ENCODE measurements at regions not wholly inside any gene's neighbourhood (a gene's known extent, or its start where the extent isn't known, plus 50 kb on each side); places are given as distances from the start of the nearest gene placed in this dataset.

DNA sequence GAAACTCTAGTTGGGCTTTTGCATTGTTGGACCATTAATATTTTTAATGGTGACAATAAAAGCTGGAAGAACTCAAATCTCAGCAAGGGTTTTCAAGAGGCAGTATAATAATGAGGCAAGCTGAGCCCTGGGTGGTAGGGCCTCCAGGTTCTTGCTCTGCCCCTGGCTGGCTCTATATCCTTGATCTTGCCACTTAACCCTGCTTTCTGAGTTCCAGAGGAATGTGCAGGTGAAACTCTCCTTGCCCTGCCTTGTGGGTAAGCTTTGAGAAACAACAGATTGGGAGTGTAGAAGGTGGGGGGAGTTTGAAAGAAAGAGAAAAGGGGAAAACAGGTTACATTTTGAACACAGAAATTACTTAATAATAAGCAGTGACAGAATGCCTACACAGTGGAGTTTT, 103.3 kb upstream of the MAP4K3 start:
- H3K27me3 Mint-ChIP-seq: no peaks in the 10 kb centered on the region
- no peaks in the 10 kb centered on the region for H3K9me3 Mint-ChIP-seq
- H3K4me3 Mint-ChIP-seq: no peak overlapping the region
- H3K27ac Mint-ChIP-seq: no peak overlapping the region
- no peak for DNase-seq
- no peaks in the 10 kb centered on the region for H3K36me3 Mint-ChIP-seq
- peaks cover 16% of the 10 kb centered on the region for H3K4me1 Mint-ChIP-seq

DNA sequence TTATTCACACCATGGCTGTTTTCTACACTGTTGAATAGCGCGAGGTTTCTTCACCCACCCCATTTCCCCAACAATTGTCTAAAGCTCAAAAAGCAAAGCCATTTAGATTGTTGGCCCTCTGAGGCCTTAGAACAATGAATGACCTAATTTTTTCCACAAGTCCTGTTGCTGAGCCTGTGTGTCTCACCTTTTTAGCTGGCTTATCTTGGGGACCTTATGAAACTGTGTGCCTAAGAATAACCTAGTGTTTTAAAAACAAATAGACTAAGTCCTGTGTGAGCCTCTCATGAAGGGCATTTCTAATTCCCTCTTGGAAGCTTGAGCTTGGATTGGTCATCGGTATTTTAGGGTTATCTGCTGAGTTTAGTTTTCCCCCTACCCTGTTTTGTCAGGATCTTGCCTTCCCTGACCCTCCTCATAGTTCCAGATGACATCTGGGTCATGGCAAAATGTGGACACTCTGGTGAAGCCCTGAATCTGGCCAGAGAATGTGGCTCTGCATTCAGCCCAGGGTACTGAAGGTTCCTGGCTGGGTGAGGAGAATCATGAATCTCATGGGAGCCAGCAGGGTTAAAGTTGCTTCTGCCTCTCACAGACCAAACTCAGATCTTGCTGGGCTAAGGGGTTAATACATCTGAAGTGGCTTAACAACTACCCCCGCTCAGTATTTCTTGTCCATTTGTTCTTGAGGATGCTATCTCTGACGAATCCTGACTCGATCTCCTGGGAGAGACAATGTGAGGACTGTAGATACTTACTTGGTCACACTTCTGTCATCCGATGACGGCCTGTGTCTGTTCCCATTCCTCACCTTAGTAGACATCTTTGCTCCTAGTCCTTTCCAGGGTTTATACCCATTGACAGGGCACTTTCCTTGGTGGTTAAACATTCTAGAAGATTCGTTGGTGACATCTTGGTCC, 104.2 kb upstream of the MAP4K3 start:
- no peak for DNase-seq
- H3K27ac Mint-ChIP-seq: no peak overlapping the region
- no peaks in the 10 kb centered on the region for H3K27me3 Mint-ChIP-seq
- H3K4me3 Mint-ChIP-seq: no peak overlapping the region
- H3K4me1 Mint-ChIP-seq: peaks cover 16% of the 10 kb centered on the region
- H3K36me3 Mint-ChIP-seq: no peaks in the 10 kb centered on the region
- H3K9me3 Mint-ChIP-seq: no peaks in the 10 kb centered on the region

DNA sequence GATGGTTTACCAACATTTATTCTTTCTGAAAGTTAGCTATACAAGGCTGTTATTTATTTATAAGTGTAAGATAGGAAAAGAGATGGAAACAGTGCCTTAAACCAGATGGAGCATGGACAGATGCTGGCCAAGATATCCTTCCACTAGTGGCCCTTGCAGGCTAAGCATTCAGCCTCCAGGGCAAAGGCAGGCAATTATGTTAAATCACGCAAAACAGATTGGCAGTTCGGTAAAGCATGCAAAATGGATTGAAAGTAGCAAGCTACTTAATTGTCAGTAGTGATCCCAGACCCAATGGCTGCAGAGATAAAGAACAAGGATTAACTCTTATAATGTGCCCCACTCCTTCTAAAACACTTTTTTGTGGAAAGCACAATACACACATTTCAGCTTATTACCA, 105.4 kb upstream of the MAP4K3 start:
- no peaks in the 10 kb centered on the region for H3K9me3 Mint-ChIP-seq
- H3K27ac Mint-ChIP-seq: no peak overlapping the region
- no peak for DNase-seq
- H3K4me3 Mint-ChIP-seq: no peak overlapping the region
- H3K36me3 Mint-ChIP-seq: no peaks in the 10 kb centered on the region
- no peaks in the 10 kb centered on the region for H3K27me3 Mint-ChIP-seq
- H3K4me1 Mint-ChIP-seq: peaks cover 10% of the 10 kb centered on the region

DNA sequence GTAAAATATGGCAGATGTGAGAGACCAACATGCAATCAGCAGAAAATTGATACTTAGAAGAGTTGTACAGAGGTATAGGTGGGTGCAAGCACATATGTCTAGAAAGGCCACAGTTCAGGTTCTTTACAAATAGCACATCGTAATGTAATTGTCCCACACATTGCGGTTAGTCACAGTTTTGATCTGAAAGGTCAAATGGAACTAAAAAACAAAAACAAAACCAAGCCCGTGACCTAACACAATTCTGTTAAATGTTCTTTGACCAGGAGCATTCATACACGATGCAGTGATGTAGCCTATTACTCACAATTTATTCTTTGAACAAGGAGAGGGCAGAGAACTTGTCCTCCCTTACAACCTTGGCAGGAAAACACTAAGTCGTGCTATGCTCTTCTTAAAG, 108.9 kb upstream of the MAP4K3 start:
- Mint-ChIP-seq H3K36me3 (no peaks in the 10 kb centered on the region), H3K27me3 (no peaks in the 10 kb centered on the region), H3K4me3 (no peak overlapping the region), H3K4me1 (peaks cover 3% of the 10 kb centered on the region), H3K9me3 (no peaks in the 10 kb centered on the region), H3K27ac (no peak overlapping the region)
- no peak for DNase-seq

DNA sequence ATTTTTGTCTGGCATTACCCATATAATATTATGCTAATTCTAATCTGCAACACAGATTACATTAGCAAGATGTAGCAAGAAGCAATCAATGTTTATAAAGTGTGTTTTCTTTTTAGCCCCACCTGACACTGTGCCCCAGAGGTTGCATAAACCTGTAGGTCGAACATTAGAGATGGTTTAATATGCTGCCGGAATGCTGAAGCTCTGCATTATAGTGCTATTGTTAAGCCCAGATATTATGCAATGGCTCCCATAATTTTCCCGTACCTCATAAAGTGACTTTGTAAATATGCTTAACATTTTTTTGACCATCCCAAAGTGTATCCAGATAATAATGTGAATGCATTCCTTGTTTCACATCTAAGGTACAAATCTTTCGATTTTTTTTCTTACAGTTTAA, 109.3 kb upstream of the MAP4K3 start:
- H3K27ac Mint-ChIP-seq: no peak overlapping the region
- no peaks in the 10 kb centered on the region for H3K27me3 Mint-ChIP-seq
- no peak for DNase-seq
- H3K36me3 Mint-ChIP-seq: no peaks in the 10 kb centered on the region
- no peak overlapping the region for H3K4me3 Mint-ChIP-seq
- no peaks in the 10 kb centered on the region for H3K9me3 Mint-ChIP-seq
- H3K4me1 Mint-ChIP-seq: no peaks in the 10 kb centered on the region

DNA sequence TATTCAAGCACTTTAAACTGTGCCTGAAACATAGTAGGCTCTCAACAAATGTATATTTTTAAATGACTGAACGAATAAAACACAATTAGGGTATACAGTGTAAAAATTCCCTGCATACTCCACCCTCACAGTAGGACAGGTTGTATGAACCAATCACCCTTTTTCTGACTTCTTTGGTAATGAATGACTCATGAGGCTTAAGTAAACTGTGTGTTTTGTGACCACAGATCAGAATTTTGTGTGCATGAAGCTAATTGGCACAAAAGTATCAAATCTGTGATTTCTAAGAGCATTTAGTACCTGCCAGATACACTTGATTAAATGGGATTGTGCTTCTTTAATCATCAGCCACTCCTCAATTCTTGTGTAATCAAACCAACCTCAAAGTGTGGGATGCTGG, 109.9 kb upstream of the MAP4K3 start:
- Mint-ChIP-seq H3K4me1 (no peaks in the 10 kb centered on the region), H3K36me3 (no peaks in the 10 kb centered on the region), H3K4me3 (no peak overlapping the region), H3K27ac (no peak overlapping the region), H3K9me3 (no peaks in the 10 kb centered on the region), H3K27me3 (no peaks in the 10 kb centered on the region)
- no peak for DNase-seq

DNA sequence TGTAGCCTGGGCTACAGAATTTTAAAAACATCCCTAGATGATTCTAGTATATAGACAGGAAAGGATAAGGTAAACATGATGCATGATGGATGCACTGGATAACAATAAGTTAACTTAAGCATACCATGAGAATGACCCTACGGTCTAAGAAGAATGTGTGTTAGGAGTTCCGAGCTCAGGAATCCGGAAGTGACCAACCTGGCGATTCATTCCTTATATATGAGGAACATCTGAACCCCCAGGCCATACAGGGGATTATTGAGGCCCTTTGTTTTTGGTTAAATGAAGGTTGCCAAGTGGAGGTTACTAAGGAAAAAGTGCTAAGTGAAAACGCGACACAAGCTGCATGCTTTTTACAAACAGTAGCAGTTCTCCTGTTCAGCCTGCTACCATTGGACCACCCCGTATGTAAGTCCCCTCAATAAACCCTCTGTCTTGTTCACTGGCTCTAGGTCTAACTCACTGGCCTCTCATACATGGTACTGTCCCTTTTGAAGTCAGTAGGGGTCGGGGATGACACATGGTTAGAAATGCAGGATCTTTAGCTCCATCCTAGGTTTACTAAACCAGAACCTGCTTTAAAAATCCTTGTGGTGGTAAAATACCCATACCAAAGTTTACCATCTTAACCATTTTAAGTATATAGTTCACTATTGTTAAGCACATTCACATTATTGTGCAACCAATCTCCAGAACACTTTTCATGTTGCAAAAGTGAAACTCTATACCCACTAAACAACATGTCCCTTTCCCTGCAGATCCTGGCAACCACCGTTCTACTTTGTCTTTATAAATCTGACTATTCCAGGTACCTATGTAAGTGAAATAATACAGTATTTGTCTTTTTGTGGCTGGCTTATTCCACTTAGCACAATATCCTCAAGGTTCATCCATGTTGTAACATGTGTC, 111.0 kb upstream of the MAP4K3 start:
- Mint-ChIP-seq H3K4me1 (no peaks in the 10 kb centered on the region), H3K9me3 (no peaks in the 10 kb centered on the region)
- no peak for DNase-seq

DNA sequence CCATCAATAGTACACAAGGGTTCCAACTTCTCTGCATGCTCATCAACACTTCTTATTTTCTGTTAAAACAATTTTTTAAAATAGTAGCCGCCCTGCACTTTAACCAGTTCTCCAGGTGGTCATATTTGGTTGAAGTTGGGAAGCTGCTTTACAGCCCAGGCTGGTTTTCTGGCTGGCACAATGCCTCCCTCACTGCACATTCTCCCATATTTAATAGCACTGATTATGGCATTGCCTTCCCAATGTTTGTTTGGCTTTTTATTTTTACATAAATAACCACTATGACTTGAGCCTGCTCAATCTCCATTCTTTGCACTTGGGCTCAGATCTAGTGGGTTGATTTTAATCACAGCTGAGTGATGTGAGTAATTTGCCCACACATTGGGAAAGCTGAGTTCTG, 111.9 kb upstream of the MAP4K3 start:
- H3K4me1 Mint-ChIP-seq: no peaks in the 10 kb centered on the region

More for the DNA sequence above, 111.0 kb upstream of the MAP4K3 start:
- H3K4me3 Mint-ChIP-seq: no peak overlapping the region
- H3K27ac Mint-ChIP-seq: no peak overlapping the region
- no peaks in the 10 kb centered on the region for H3K27me3 Mint-ChIP-seq
- H3K36me3 Mint-ChIP-seq: no peaks in the 10 kb centered on the region

DNA sequence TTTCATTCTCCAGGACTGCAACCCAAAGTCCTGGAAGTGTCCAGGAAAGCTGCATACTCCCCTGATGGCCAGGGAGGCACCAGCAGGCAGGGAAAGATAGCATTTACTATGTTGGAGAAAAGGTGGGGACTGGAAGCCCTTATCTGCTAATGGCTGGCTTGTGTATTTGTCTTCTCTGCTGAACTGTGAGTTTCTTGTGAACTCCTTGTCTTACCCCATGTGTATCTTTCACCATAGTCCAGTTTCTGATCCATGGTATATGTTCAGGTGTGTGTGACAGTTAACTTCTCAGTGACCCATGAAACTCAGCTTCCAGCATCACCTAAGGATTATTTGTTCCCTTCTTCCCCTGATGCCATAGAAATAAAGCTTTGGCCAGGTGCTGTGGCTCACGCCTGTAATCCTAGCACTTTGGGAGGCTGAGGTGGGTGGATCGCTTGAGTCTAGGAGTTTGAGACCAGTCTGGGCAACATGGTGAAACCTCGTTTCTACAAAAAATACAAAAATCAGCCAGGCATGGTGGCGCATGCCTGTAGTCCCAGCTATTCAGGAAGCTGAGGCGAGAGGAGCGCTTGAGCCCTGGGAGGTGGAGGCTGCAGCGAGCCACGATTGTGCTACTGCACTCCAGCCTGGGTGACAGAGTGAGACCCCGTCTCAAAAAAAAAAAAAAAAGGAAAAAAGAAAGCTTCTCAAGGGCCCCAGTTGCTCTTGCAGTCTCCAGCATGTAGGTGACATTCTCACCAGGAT, 112.8 kb upstream of the MAP4K3 start:
- H3K4me1 Mint-ChIP-seq: no peaks in the 10 kb centered on the region
- no peaks in the 10 kb centered on the region for H3K36me3 Mint-ChIP-seq
- DNase-seq: no peak
- no peaks in the 10 kb centered on the region for H3K9me3 Mint-ChIP-seq
- no peak overlapping the region for H3K27ac Mint-ChIP-seq
- H3K27me3 Mint-ChIP-seq: no peaks in the 10 kb centered on the region
- H3K4me3 Mint-ChIP-seq: no peak overlapping the region

More for the DNA sequence above, 111.9 kb upstream of the MAP4K3 start:
- Mint-ChIP-seq H3K27ac (no peak overlapping the region), H3K9me3 (no peaks in the 10 kb centered on the region), H3K36me3 (no peaks in the 10 kb centered on the region), H3K4me3 (no peak overlapping the region), H3K27me3 (no peaks in the 10 kb centered on the region)
- no peak for DNase-seq

DNA sequence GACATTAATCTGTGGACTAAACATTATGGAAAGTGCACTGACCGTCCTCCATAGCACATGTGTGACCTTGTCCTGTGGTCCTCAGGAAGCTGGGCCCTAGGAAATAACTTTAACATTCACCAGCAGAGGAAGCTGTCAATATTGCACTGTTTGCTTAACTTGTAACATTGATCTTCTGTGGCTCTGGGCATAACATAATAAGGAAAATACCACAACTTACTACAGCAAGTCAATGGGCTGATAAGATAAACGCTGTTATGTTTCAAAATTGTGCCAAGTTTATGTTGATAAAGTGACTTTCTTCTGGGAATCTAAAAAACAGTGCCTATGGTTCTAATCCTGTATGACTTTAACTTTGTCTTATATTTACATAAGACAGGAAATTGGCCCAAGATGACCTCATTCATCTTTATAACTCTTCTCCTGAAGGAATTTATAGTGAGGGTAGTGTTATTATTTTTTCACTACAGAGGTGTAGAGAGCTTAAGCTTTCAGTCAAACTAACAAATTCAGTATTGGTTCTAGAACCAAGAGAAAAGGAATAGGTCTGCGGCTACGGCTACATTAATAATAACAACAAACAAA, 113.7 kb upstream of the MAP4K3 start:
- Mint-ChIP-seq H3K27me3 (no peaks in the 10 kb centered on the region), H3K36me3 (no peaks in the 10 kb centered on the region), H3K4me1 (no peaks in the 10 kb centered on the region), H3K27ac (no peak overlapping the region), H3K9me3 (no peaks in the 10 kb centered on the region), H3K4me3 (no peak overlapping the region)
- no peak for DNase-seq

DNA sequence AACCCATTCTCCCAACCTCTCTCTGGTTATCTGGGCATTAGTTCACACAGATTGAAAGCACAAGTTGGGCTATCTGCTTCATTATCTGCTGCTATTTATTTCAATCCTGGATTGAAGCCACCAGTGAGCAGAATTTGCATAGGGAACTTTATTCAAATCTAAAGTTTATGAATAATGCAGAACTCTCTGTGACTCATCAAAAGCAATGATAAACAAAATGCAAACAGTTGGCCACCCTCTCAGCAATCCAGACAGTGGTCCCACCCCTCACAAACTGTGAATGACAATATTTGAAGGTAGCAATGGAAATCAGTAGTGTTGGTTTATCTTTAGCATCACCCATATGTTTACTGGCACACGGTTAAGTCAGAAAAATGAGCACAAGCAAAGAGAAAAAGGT, 106.8 kb upstream of the TMEM178A start:
- no peaks in the 10 kb centered on the region for H3K4me1 Mint-ChIP-seq
- no peaks in the 10 kb centered on the region for H3K27me3 Mint-ChIP-seq
- no peak for DNase-seq
- peaks cover 2% of the 10 kb centered on the region for H3K36me3 Mint-ChIP-seq
- no peak overlapping the region for H3K27ac Mint-ChIP-seq
- H3K9me3 Mint-ChIP-seq: peaks cover 12% of the 10 kb centered on the region
- no peak overlapping the region for H3K4me3 Mint-ChIP-seq

DNA sequence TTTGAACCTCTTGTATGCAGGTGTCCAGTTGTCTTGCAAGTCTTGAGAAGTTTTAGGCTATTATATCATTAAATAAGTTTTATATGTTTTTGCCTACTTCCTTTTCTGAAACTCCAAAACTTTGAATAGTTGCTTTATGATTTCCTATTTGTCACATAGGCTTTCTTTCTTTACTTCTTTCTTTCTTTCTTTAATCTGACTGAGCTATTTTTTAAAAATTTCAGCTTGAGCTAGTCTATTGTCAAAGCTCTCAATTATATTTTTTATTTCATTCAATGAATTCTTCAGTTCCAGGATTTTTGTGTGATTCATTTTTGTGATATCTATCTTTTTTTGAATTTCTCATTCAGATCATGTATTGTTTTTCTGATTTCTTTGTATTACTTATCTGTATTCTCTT, 102.1 kb upstream of the TMEM178A start:
- no peak overlapping the region for H3K4me3 Mint-ChIP-seq
- H3K27me3 Mint-ChIP-seq: no peaks in the 10 kb centered on the region
- peaks cover 2% of the 10 kb centered on the region for H3K36me3 Mint-ChIP-seq
- H3K4me1 Mint-ChIP-seq: no peaks in the 10 kb centered on the region
- DNase-seq: no peak
- no peak overlapping the region for H3K27ac Mint-ChIP-seq
- H3K9me3 Mint-ChIP-seq: peaks cover 17% of the 10 kb centered on the region

DNA sequence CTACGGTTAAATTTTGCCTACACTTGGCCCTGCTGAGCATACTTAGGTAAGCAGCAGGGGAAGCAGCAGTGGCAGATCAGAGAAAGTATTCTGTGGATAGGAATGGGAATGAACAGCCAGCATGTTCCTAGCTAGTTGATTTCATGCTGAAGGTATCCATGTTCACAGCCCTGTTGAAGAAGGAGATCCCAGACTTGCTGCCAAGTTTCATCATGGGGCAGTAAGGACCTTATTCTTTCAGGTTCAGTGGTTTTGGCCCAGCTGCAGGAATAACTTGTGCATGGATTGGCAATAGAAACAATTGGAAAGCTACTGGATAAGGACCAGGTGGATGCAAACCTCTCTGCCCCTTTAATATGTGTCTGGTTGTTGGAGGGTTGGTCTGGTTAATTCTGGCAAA, 98.2 kb upstream of the TMEM178A start:
- H3K36me3 Mint-ChIP-seq: no peaks in the 10 kb centered on the region
- no peak overlapping the region for H3K27ac Mint-ChIP-seq
- DNase-seq: no peak
- H3K9me3 Mint-ChIP-seq: peaks cover 13% of the 10 kb centered on the region
- no peaks in the 10 kb centered on the region for H3K4me1 Mint-ChIP-seq
- H3K27me3 Mint-ChIP-seq: no peaks in the 10 kb centered on the region
- no peak overlapping the region for H3K4me3 Mint-ChIP-seq

DNA sequence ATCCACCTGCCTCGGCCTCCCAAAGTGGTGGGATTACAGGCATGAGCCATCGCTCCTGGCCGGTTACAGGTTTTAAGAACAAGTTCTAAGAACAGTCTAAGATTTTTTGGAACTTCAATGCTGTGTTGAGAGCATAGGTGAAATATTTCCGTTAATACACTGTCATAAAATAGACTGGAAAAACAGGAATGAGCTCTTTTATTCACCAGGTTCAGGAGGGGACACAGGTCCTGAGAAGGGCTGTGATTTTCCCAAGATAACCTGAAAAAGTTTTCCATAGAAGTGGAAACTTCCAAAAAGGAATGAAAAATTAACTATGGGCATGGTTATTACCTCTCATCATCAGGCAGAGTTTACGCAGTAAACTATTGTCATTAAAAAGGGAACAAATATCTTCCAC, 97.6 kb upstream of the TMEM178A start:
- peaks cover 12% of the 10 kb centered on the region for H3K9me3 Mint-ChIP-seq
- no peak for DNase-seq
- H3K36me3 Mint-ChIP-seq: no peaks in the 10 kb centered on the region
- H3K4me3 Mint-ChIP-seq: no peak overlapping the region
- H3K4me1 Mint-ChIP-seq: no peaks in the 10 kb centered on the region
- H3K27ac Mint-ChIP-seq: no peak overlapping the region
- H3K27me3 Mint-ChIP-seq: no peaks in the 10 kb centered on the region

All from activated naive CD8-positive, alpha-beta T cell treated with anti-CD3 and anti-CD28 coated beads for 36 hours (primary cell).